KBM-7 (cell line): ENCODE measurements at regions not wholly inside any gene's neighbourhood (a gene's known extent, or its start where the extent isn't known, plus 50 kb on each side); places are given as distances from the start of the nearest gene placed in this dataset.

Experiments
- DNase-seq: peaks from one replicate; pipeline ENCODE4 v3.0.0-alpha.2; 2015
- in situ Hi-C: fragments of 300-500 bp; cut with MboI; formaldehyde crosslinking; loops from 2 replicates; pipeline ENCODE4 v1.14.3; 2020; ENCODE audit warnings: low sequenced_read_pairs, low pct_unique_long_range_greater_than_20kb, mixed read lengths

- no peak for DNase-seq
- in situ Hi-C loops, result no loop called here
These were observed 413.1 kb upstream of the KIF2B start for GRCh38 chr17:53409588-53409987.

GRCh38 chr17:53406907-53407306 is 415.8 kb upstream of the KIF2B start:
- no peak for DNase-seq
- in situ Hi-C loops, result no loop called here

GRCh38 chr17:53391197-53391596 is 431.5 kb upstream of the KIF2B start:
- in situ Hi-C loops, result no loop called here
- no peak for DNase-seq

GRCh38 chr17:53390575-53390974 is 432.2 kb upstream of the KIF2B start:
- in situ Hi-C loops, result no loop called here
- no peak for DNase-seq

- in situ Hi-C loops, result no loop called here
- DNase-seq, result no peak
These were observed 435.0 kb upstream of the KIF2B start for GRCh38 chr17:53387745-53388144.

- in situ Hi-C loops, result no loop called here
These were observed 468.8 kb upstream of the KIF2B start for GRCh38 chr17:53353919-53354351.

GRCh38 chr17:53344778-53345177 is 477.9 kb upstream of the KIF2B start:
- in situ Hi-C loops, result no loop called here
- no peak for DNase-seq

More at GRCh38 chr17:53353919-53354351, 468.8 kb upstream of the KIF2B start:
- no peak for DNase-seq

- DNase-seq, result no peak
- in situ Hi-C loops, result no loop called here
These were observed 486.4 kb upstream of the KIF2B start for GRCh38 chr17:53336281-53336680.

- no peak for DNase-seq
- in situ Hi-C loops, result no loop called here
These were observed 487.3 kb upstream of the KIF2B start for GRCh38 chr17:53335443-53335842.

GRCh38 chr17:53330756-53331155 is 492.0 kb upstream of the KIF2B start:
- in situ Hi-C loops, result no loop called here
- DNase-seq, result no peak

- no peak for DNase-seq
- in situ Hi-C loops, result no loop called here
These were observed 501.1 kb upstream of the KIF2B start for GRCh38 chr17:53321651-53322050.

- in situ Hi-C loops, result no loop called here
These were observed 502.8 kb upstream of the KIF2B start for GRCh38 chr17:53319947-53320346.

GRCh38 chr17:53316988-53317387 is 505.7 kb upstream of the KIF2B start:
- in situ Hi-C loops, result no loop called here
- no peak for DNase-seq

More at GRCh38 chr17:53319947-53320346, 502.8 kb upstream of the KIF2B start:
- DNase-seq, result no peak

- in situ Hi-C loops, result no loop called here
These were observed 506.7 kb upstream of the KIF2B start for GRCh38 chr17:53316073-53316472.

GRCh38 chr17:53314521-53314920 is 508.2 kb upstream of the KIF2B start:
- in situ Hi-C loops, result no loop called here
- no peak for DNase-seq

More at GRCh38 chr17:53316073-53316472, 506.7 kb upstream of the KIF2B start:
- DNase-seq, result no peak

GRCh38 chr17:53313746-53314145 is 509.0 kb upstream of the KIF2B start:
- no peak for DNase-seq
- in situ Hi-C loops, result no loop called here

- in situ Hi-C loops, result no loop called here
- DNase-seq, result no peak
These were observed 544.3 kb upstream of the KIF2B start for GRCh38 chr17:53278466-53278865.

GRCh38 chr17:53273126-53273525 is 549.6 kb upstream of the KIF2B start:
- DNase-seq, result no peak
- in situ Hi-C loops, result no loop called here

- in situ Hi-C loops, result no loop called here
- no peak for DNase-seq
These were observed 551.8 kb upstream of the KIF2B start for GRCh38 chr17:53270936-53271335.

- DNase-seq, result no peak
- in situ Hi-C loops, result no loop called here
These were observed 558.0 kb upstream of the KIF2B start for GRCh38 chr17:53264730-53265129.

- in situ Hi-C loops, result no loop called here
These were observed 568.6 kb upstream of the KIF2B start for GRCh38 chr17:53253956-53254597.

More at GRCh38 chr17:53253956-53254597, 568.6 kb upstream of the KIF2B start:
- no peak for DNase-seq
